ENCODE measurements at regions not wholly inside any gene's neighbourhood (a gene's known extent, or its start where the extent isn't known, plus 50 kb on each side); places are given as distances from the start of the nearest gene placed in this dataset.
"Not testable (repeated sequence)": the region's sequence is repeated elsewhere in the genome, so short reads cannot be mapped to it uniquely, and the experiment has no call there.

DNA sequence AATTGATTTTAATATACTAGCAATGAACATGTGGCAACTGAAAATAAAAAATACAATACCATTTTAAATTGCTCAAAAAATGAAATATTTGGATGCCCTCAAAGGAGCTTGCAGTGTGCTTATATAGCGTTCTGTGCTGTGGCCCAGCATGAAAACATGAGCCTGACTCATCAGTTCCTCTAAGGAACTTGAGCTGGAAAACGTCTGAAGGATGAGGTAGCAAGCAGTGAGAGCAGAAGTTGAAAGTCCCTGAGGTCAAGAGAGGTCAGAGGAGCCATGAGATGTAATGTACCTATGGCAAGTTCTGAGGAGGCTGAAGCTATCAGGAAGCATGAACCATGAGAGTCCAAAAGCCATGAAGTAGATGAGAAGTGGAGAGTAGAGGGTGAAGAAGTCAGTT, 59.7 kb downstream of the HMGB3 start:
- Histone ChIP-seq H3K4me2 (ENCODE audit: low read length) (no peak overlapping the region), H4K20me1 (ENCODE audit: low read length) (no peaks in the 10 kb centered on the region), H3K4me1 (ENCODE audit: insufficient read depth, low read length) (no peaks in the 10 kb centered on the region), H3K27ac (ENCODE audit: low read length) (no peak overlapping the region), H2AFZ (ENCODE audit: low read length) (no peak overlapping the region), H3K27me3 (ENCODE audit: low read length) (no peaks in the 10 kb centered on the region), H3K4me3 (ENCODE audit: low read length) (no peak overlapping the region), H3F3A (ENCODE audit: low read length, unreplicated experiment) (no peaks in the 10 kb centered on the region), H3K9me3 (ENCODE audit: low read length) (no peaks in the 10 kb centered on the region), H3K79me2 (ENCODE audit: low read length) (no peaks in the 10 kb centered on the region), H3K36me3 (ENCODE audit: low read depth, low read length) (no peaks in the 10 kb centered on the region), H3K9ac (ENCODE audit: low read length) (no peak overlapping the region), H3K9me2 (replicated peaks; ENCODE audit: low read length) (no peaks in the 10 kb centered on the region)
- TF ChIP-seq EZH2 (IDR thresholded peaks at IDR 0.05; ENCODE audit: low read length, unreplicated experiment) (no peak), CTCF (conservative IDR thresholded peaks at IDR 0.05; ENCODE audit: low read depth, low read length) (no peak), EZH2phosphoT487 (IDR thresholded peaks at IDR 0.05; ENCODE audit: borderline replicate concordance, low read length) (no peak)
- ChIA-PET POLR2A (ENCODE audit: unreplicated experiment) (no interaction called here), CTCF (no interaction called here)
- ATAC-seq: no peak
- intact Hi-C loops (cut with micrococcal nuclease): no loop called here
- no peak for DNase-seq
- BruUV-seq (replicated peaks): no TSS peak

GRCh38 chrX:151066373-151066772, 83.2 kb downstream of the HMGB3 start:
- BruUV-seq (replicated peaks); POLR2A ChIA-PET (ENCODE audit: unreplicated experiment); H3K9me3 ChIP-seq (ENCODE audit: low read length); H3F3A ChIP-seq (ENCODE audit: low read length, unreplicated experiment); H3K4me2 ChIP-seq (ENCODE audit: low read length); H3K4me3 ChIP-seq (ENCODE audit: low read length); intact Hi-C loops (cut with micrococcal nuclease); H3K79me2 ChIP-seq (ENCODE audit: low read length); H3K27ac ChIP-seq (ENCODE audit: low read length); H3K4me1 ChIP-seq (ENCODE audit: insufficient read depth, low read length); CTCF ChIA-PET; H4K20me1 ChIP-seq (ENCODE audit: low read length); H3K36me3 ChIP-seq (ENCODE audit: low read depth, low read length); H3K9me2 ChIP-seq (replicated peaks; ENCODE audit: low read length); H2AFZ ChIP-seq (ENCODE audit: low read length); H3K9ac ChIP-seq (ENCODE audit: low read length); ATAC-seq; DNase-seq: not testable (repeated sequence)
- 0 out of 2 replicates have a peak, but pooled peaks cover 10% of the 10 kb centered on the region for H3K27me3 ChIP-seq (ENCODE audit: low read length)

GRCh38 chrX:151073767-151074166, 90.6 kb downstream of the HMGB3 start:
- H3K4me3 ChIP-seq (ENCODE audit: low read length): no peak overlapping the region
- H3K36me3 ChIP-seq (ENCODE audit: low read depth, low read length): no peaks in the 10 kb centered on the region
- H3K27ac ChIP-seq (ENCODE audit: low read length): no peak overlapping the region
- no peak for DNase-seq
- ChIA-PET POLR2A (ENCODE audit: unreplicated experiment) (no interaction called here), CTCF (no interaction called here)
- H3K4me1 ChIP-seq (ENCODE audit: insufficient read depth, low read length): no peaks in the 10 kb centered on the region
- no peak for TF ChIP-seq EZH2 (IDR thresholded peaks at IDR 0.05; ENCODE audit: low read length, unreplicated experiment)
- no peak for TF ChIP-seq CTCF (conservative IDR thresholded peaks at IDR 0.05; ENCODE audit: low read depth, low read length)
- TF ChIP-seq EZH2phosphoT487 (IDR thresholded peaks at IDR 0.05; ENCODE audit: borderline replicate concordance, low read length): no peak
- no peak for ATAC-seq
- no peak overlapping the region for H3K9ac ChIP-seq (ENCODE audit: low read length)
- no peaks in the 10 kb centered on the region for H3F3A ChIP-seq (ENCODE audit: low read length, unreplicated experiment)
- no peaks in the 10 kb centered on the region for H3K9me3 ChIP-seq (ENCODE audit: low read length)
- intact Hi-C loops (cut with micrococcal nuclease): no loop called here
- no peaks in the 10 kb centered on the region for H4K20me1 ChIP-seq (ENCODE audit: low read length)
- H3K4me2 ChIP-seq (ENCODE audit: low read length): no peak overlapping the region
- H2AFZ ChIP-seq (ENCODE audit: low read length): no peak overlapping the region
- BruUV-seq (replicated peaks): no TSS peak
- no peaks in the 10 kb centered on the region for H3K9me2 ChIP-seq (replicated peaks; ENCODE audit: low read length)
- H3K79me2 ChIP-seq (ENCODE audit: low read length): no peaks in the 10 kb centered on the region
- H3K27me3 ChIP-seq (ENCODE audit: low read length): peaks cover 24% of the 10 kb centered on the region; the same call in 1 of the 2 replicates
